SH-SY5Y (cell line): ENCODE measurements at regions not wholly inside any gene's neighbourhood (a gene's known extent, or its start where the extent isn't known, plus 50 kb on each side); places are given as distances from the start of the nearest gene placed in this dataset.

Experiments
- GATA2 ChIP-seq: IDR thresholded peaks from 2 replicates; pipeline ENCODE4 v1.6.1; 2011; ENCODE audit warnings: mild to moderate bottlenecking, low read depth, low read length
- GATA3 ChIP-seq: IDR thresholded peaks from 2 replicates; pipeline ENCODE4 v1.6.1; 2011; ENCODE audit warnings: low read depth, mild to moderate bottlenecking, low read length, moderate library complexity

DNA sequence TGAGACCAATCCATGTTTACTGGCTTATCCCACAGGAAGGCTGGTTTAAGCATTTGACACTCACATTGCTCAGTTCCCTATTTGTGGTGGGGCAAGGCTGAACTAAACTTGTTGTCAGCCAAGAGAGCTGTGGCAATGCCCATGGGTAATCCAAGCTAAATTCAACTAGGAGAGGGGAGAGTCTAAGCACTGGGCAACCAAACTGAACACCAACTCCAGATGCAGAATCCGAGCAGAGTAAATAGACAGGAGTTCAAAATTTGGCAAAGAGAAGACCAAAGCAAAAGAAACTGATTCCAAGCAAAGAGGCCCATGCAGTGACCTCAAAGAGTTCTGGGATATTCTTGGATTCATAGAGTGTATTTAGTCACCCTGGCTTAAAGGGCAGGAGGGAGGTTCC is 106.5 kb upstream of the NT5E start:
- TF ChIP-seq GATA2 = no peak
- no peak for TF ChIP-seq GATA3
